GM21786 (cell line): ENCODE measurements at regions not wholly inside any gene's neighbourhood (a gene's known extent, or its start where the extent isn't known, plus 50 kb on each side); places are given as distances from the start of the nearest gene placed in this dataset.
A peak's percentile ranks its signal among the peaks of the same experiment; 100 is the strongest.

Experiments
- ATAC-seq: cut with Tn5 transposase; IDR thresholded peaks from one replicate; pipeline ENCODE4 v1.9.1; 2021; ENCODE audit not compliant: unreplicated experiment

DNA sequence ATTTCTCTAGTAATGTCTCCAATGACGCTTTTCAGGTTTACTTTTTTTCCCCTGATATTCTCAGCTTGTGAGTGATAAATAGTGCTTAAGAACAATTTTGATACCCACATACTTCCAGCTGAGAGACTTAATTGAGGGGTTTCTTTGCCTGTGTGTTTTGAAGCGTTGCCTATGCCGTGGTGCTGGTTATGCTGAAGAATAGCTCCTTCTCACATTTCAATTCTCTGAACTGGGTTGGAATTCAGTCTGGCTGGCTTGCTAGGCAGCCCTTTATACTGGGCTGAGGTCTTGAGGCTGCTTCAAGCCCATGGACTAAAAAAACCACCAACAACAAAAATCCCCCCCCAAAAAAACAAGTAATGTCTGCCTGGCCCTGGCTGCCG lies 87.4 kb downstream of the CHST2 start:
- peak; percentile 27 for ATAC-seq

DNA sequence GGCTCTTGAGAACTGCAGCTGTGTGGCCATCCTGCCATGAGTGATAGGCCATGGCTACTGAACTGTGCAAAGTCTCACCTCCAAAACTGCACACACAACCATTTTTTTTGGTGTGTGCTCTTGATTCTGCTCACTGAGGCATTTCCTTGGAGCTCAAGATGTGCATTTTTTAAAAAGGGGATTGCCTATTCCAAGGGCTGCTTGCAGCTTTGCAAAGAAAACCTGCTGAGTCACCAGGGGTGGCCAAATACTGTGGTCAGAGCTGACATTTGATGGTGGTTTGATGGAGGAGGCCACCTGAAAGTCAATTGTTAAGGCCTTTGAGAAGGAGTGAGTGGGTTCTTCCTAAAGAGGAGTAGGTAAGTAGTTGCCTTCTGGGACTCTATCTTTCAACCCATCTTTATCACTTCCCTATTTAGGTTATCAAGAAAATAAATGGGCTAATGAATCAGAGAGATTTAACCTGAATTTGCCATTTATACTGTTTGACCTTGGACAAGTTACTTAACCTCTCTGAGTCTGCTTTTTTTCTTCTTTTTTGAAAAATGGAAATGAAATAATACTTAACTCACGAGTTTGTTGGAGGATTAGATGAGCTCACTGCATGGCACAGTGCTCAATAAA lies 87.9 kb downstream of the CHST2 start:
- ATAC-seq = peak; percentile 92

DNA sequence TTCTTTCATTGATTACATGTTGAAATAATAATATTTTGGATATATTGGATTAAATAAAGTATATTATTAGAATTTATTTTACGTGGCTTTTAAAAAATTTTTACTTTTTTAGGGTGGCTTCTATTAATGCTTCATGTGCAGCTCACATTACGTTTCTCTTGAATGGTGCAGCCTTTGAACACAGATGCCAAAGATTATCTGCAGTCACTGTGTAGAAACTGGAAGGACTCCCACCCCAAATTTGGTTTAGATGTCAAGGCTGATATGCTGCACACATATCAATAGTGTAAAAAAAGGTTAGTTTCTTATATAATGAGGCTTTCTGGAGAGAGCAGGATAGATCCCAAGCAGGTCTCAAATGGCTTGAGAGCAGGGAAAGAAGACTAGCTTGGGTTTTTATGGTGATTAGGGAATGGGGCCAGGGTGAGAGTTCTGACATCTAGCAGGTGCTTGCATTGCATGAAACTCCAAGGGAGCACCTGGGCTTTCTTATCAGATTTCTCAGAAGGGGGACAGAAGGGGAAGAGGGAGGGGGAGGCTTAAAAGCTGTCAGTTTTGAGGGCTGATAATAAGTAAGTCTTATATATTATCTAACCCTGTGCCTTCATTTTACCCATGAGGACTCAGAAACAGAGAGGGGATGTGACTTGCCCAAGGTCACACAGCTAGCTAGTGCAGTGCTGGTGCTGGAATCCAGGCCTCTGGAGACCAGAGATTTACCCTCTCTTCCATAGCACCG lies 89.6 kb downstream of the CHST2 start:
- no peak for ATAC-seq

DNA sequence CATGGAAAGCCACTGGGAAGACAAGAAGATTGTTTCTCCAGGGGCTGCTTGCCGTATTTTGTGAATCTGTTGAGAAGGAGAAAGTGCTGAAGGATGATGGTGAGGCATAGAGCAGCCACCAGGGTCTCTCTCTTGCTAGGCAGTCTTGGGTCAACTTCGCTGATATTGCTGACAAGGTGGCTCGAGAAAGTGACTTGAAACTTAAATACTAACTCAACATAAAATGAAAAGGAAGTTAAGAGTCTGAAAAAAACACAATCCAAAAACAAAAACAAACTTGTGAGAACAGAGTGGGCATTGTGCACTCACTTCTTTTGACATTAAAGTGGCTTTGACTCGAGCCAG lies 90.1 kb downstream of the CHST2 start:
- ATAC-seq = no peak

DNA sequence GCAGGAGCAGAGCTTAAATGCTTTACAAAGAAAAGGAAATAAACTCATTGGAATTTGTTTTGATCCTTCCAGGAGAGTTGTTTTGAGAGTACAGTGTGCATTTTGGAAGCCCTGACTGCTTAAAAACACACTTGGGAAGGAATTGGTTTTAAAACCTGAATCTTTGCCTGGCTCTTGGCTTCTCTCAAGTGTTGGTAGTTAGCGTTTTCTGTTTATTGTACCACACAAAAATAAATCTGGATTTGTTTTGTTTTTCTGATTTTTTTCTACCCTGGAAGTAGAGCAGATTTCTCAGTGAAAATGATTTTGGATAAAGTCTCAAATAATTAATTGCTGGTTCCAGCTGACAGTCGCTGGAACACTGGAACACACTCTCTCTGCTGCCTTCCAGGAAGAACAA lies 90.6 kb downstream of the CHST2 start:
- ATAC-seq = no peak

DNA sequence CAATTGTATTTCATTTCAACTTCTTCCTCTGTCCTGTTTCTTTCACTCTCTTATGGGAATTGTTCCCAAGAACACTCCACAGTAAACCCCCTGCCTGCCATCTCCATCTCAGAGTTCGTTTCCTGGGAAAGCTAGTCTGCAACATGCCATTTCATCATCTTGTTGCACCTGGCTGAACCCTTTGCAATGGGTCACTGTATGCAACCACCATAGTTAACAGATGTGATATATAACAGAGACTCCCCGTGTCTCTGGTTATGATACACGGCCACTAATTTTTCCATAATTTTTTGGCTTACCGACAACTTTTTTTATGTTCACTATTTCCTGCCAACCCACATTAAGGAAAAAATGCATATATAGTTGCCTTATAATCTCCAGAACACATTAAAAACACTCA lies 95.5 kb downstream of the CHST2 start:
- no peak for ATAC-seq
